ENCODE measurements at regions not wholly inside any gene's neighbourhood (a gene's known extent, or its start where the extent isn't known, plus 50 kb on each side); places are given as distances from the start of the nearest gene placed in this dataset.
"Not testable (repeated sequence)": the region's sequence is repeated elsewhere in the genome, so short reads cannot be mapped to it uniquely, and the experiment has no call there.

GRCh38 chr11:101786916-101787315, 127.9 kb upstream of the CEP126 start:
- H3K4me1 ChIP-seq (ENCODE audit: control insufficient read depth in 1 of 2, low read depth in 2 of 2), result peaks cover 0 to 9% of the 10 kb centered on the region in 2 donors
- ATAC-seq (ENCODE audit: insufficient number of reproducible peaks, low FRiP score, low read depth) (no peak), DNase-seq (ENCODE audit: low spot score) (no peak)
- no peaks in the 10 kb centered on the region for H3K27me3 ChIP-seq (replicated peaks; ENCODE audit: insufficient read depth)
- no peaks in the 10 kb centered on the region for H3K9me3 ChIP-seq
- no peak overlapping the region for H3K4me3 ChIP-seq
- H3K36me3 ChIP-seq, result no peaks in the 10 kb centered on the region
- TF ChIP-seq, protein P1, sequence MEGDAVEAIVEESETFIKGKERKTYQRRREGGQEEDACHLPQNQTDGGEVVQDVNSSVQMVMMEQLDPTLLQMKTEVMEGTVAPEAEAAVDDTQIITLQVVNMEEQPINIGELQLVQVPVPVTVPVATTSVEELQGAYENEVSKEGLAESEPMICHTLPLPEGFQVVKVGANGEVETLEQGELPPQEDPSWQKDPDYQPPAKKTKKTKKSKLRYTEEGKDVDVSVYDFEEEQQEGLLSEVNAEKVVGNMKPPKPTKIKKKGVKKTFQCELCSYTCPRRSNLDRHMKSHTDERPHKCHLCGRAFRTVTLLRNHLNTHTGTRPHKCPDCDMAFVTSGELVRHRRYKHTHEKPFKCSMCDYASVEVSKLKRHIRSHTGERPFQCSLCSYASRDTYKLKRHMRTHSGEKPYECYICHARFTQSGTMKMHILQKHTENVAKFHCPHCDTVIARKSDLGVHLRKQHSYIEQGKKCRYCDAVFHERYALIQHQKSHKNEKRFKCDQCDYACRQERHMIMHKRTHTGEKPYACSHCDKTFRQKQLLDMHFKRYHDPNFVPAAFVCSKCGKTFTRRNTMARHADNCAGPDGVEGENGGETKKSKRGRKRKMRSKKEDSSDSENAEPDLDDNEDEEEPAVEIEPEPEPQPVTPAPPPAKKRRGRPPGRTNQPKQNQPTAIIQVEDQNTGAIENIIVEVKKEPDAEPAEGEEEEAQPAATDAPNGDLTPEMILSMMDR (IDR thresholded peaks at IDR 0.05), result no peak
- H3K27ac ChIP-seq, result no peak overlapping the region

DNA sequence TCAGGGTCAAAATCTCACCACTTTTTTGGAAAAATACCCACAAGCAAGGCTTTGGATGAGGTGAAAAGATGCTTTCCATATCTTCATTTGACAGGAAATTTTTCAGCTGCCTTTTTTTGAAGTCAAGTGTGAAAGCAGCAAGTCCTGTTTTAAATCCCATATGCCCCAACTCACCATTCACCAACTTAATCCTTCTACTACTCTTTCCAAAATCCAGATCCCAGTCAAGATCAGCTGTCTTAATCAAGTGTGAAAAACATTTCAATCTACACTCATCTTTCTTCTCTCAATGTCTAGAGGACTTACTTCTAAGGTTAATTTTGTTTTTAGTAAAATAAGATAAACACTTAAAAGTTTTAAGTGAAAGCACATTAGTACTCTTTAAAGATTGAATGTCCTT, 128.4 kb upstream of the CEP126 start:
- Histone ChIP-seq H3K27ac (no peak overlapping the region), H3K9me3 (no peaks in the 10 kb centered on the region), H3K27me3 (replicated peaks; ENCODE audit: insufficient read depth) (no peaks in the 10 kb centered on the region), H3K4me1 (ENCODE audit: control insufficient read depth in 1 of 2, low read depth in 2 of 2) (peaks cover 0 to 9% of the 10 kb centered on the region in 2 donors), H3K36me3 (no peaks in the 10 kb centered on the region), H3K4me3 (no peak overlapping the region)
- TF ChIP-seq, protein P1 (IDR thresholded peaks at IDR 0.05), result no peak
- DNase-seq (ENCODE audit: low spot score) (no peak), ATAC-seq (ENCODE audit: insufficient number of reproducible peaks, low FRiP score, low read depth) (no peak)

DNA sequence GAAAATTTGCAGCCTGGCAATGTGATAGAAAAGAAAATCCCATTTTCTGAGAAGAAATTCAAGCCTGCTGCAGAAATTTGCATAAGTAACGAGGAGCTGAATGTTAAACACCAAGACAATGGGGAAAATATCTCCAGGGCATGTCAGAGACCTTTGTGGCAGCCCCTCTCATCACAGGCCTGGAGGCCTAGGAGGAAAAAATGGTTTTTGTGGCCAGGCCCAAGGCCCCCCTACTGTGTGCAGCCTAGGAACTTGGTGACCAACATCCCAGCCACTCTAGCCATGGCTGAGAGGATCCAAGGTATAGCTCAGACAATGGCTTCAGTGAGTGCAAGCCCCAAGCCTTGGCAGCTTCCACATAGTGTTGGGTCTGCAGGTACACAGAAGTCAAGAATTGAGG, 135.6 kb upstream of the CEP126 start:
- DNase-seq (ENCODE audit: low spot score); H3K4me1 ChIP-seq (ENCODE audit: control insufficient read depth in 1 of 2, low read depth in 2 of 2); H3K9me3 ChIP-seq; H3K27ac ChIP-seq; H3K36me3 ChIP-seq; ATAC-seq (ENCODE audit: insufficient number of reproducible peaks, low FRiP score, low read depth); H3K27me3 ChIP-seq (replicated peaks; ENCODE audit: insufficient read depth); H3K4me3 ChIP-seq: not testable (repeated sequence)

- Histone ChIP-seq H3K36me3 (no peaks in the 10 kb centered on the region), H3K9me3 (no peaks in the 10 kb centered on the region), H3K27me3 (replicated peaks; ENCODE audit: insufficient read depth) (no peaks in the 10 kb centered on the region), H3K4me3 (no peak overlapping the region), H3K27ac (no peak overlapping the region), H3K4me1 (ENCODE audit: control insufficient read depth in 1 of 2, low read depth in 2 of 2) (peaks cover 0 to 8% of the 10 kb centered on the region in 2 donors)
- ATAC-seq (ENCODE audit: insufficient number of reproducible peaks, low FRiP score, low read depth) (no peak), DNase-seq (ENCODE audit: low spot score) (no peak)
- TF ChIP-seq, protein P1 (IDR thresholded peaks at IDR 0.05), result no peak
Measured at GRCh38 chr11:101777476-101777875, 137.3 kb upstream of the CEP126 start.

DNA sequence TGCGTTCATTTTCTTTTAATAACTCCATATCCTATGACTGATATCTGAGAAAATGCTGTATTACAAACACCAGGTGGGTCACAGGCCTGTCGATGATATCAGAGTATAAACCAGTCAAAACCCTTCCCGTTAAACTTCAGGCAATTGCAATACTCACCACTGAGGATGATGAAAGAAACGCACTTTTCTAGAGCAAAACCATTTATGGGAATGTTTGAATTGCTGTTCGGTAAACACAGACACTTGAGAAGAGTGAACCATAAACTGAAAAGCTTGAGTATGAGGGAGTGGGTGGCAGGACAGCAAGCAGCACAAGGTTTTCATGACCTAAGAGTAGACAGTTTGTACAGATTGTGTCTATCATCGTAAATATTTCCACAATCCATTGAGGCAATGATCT, 139.8 kb upstream of the CEP126 start:
- no peak for ATAC-seq (ENCODE audit: insufficient number of reproducible peaks, low FRiP score, low read depth)
- DNase-seq (ENCODE audit: low spot score), result no peak
- H3K4me3 ChIP-seq, result no peak overlapping the region
- no peaks in the 10 kb centered on the region for H3K36me3 ChIP-seq
- no peaks in the 10 kb centered on the region for H3K27me3 ChIP-seq (replicated peaks; ENCODE audit: insufficient read depth)
- H3K4me1 ChIP-seq (ENCODE audit: control insufficient read depth in 1 of 2, low read depth in 2 of 2), result peaks cover 0 to 8% of the 10 kb centered on the region in 2 donors
- no peak overlapping the region for H3K27ac ChIP-seq
- TF ChIP-seq, protein P1 (IDR thresholded peaks at IDR 0.05), result no peak
- no peaks in the 10 kb centered on the region for H3K9me3 ChIP-seq

DNA sequence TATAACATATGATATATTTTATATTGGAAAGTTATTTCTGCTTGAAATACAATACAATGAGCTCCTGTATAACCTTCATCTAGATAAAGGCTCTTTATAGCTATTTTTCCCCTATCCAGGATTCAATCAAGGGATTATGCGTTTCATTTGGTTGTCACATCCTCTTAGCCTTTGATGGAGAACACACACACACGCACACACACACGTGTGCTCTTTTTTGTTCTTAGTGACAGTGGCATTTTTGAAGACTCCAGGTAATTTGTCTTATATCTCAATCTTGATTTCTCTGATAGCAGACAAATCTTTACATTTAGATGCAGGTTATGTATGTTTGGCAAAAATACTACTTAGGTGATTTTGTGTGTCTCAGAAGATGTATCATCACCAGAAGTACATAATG, 144.2 kb upstream of the CEP126 start:
- no peak for DNase-seq (ENCODE audit: low spot score)
- H3K4me1 ChIP-seq (ENCODE audit: control insufficient read depth in 1 of 2, low read depth in 2 of 2), result peaks cover 0 to 9% of the 10 kb centered on the region in 2 donors
- no peak for ATAC-seq (ENCODE audit: insufficient number of reproducible peaks, low FRiP score, low read depth)

More for the DNA sequence above, 144.2 kb upstream of the CEP126 start:
- TF ChIP-seq, protein P1 (IDR thresholded peaks at IDR 0.05), result no peak
- no peaks in the 10 kb centered on the region for H3K27me3 ChIP-seq (replicated peaks; ENCODE audit: insufficient read depth)
- no peak overlapping the region for H3K27ac ChIP-seq
- no peaks in the 10 kb centered on the region for H3K36me3 ChIP-seq
- H3K9me3 ChIP-seq, result peaks cover 11% of the 10 kb centered on the region
- no peak overlapping the region for H3K4me3 ChIP-seq
